Heart left ventricle (tissue), 16 donors: ENCODE measurements at regions not wholly inside any gene's neighbourhood (a gene's known extent, or its start where the extent isn't known, plus 50 kb on each side); places are given as distances from the start of the nearest gene placed in this dataset.

Experiments used
- ATAC-seq, 4 donors: fragments of 200-7000 bp; cut with Tn5 transposase; one replicate each; pipeline ENCODE4 v1.9.1; 2020 to 2022; ENCODE audit warnings: moderate library complexity in 4 of 4, mild to moderate bottlenecking in 3 of 4, moderate number of reproducible peaks in 1 of 4
- DNase-seq, 5 donors: peaks; one replicate each; pipeline ENCODE4 v3.0.0-alpha.2; 2020
- H3K27ac ChIP-seq, 12 donors: fragments of 200-600 bp; sonication (generic) in 4 of 12; one replicate each; pipeline versions ENCODE4 v1.5.0 to v1.8.0; 2016 to 2022; ENCODE audit warnings: mild to moderate bottlenecking in 2 of 12
- H3K27me3 ChIP-seq, 9 donors: fragments of 200-600 bp; sonication (generic) in 2 of 9; one replicate each; pipeline versions ENCODE4 v1.5.1 to v1.8.0; 2016 to 2022; ENCODE audit warnings: mild to moderate bottlenecking in 3 of 9
- H3K36me3 ChIP-seq, 9 donors: fragments of 200-600 bp; sonication (generic) in 2 of 9; one replicate each; pipeline versions ENCODE4 v1.5.0 to v1.8.0; 2018 to 2022; ENCODE audit warnings: mild to moderate bottlenecking in 2 of 9
- H3K4me1 ChIP-seq, 12 donors: fragments of 200-600 bp; sonication (generic) in 4 of 12; one replicate each; pipeline versions ENCODE4 v1.5.0 to v1.8.0; 2016 to 2022; ENCODE audit warnings: mild to moderate bottlenecking in 3 of 12
- H3K4me3 ChIP-seq, 12 donors: fragments of 200-600 bp; sonication (generic) in 4 of 12; one replicate each; pipeline versions ENCODE4 v1.5.0 to v1.8.0; 2017 to 2022; ENCODE audit warnings: mild to moderate bottlenecking in 9 of 12, moderate library complexity in 4 of 12
- H3K9me3 ChIP-seq, 12 donors: fragments of 200-600 bp; sonication (generic) in 4 of 12; one replicate each; pipeline versions ENCODE4 v1.5.0 to v1.8.0; 2016 to 2022; ENCODE audit warnings: mild to moderate bottlenecking in 1 of 12
- CTCF ChIP-seq, 12 donors: fragments of 200-600 bp; sonication (generic) in 4 of 12; IDR thresholded peaks; one replicate each; pipeline versions ENCODE4 v1.5.0 to v1.8.0; 2018 to 2022; ENCODE audit warnings: antibody characterized with exemption in 12 of 12, mild to moderate bottlenecking in 5 of 12
- POLR2A ChIP-seq, 2 donors: fragments of 450-650 bp; IDR thresholded peaks; one replicate each; pipeline ENCODE4 v1.6.1; 2017; ENCODE audit warnings: antibody characterized with exemption in 2 of 2, mild to moderate bottlenecking in 2 of 2, moderate library complexity in 2 of 2
- WGBS, 4 donors: extraction: QIAGEN DNeasy Blood & Tissue Kit in 2 of 4; methylation state at CpG; one replicate each; pipeline versions ENCODE4 v1.1.5 to v1.1.7; 2013 to 2018; 5-methylcytosine and 5-hydroxymethylcytosine counted together
- intact Hi-C, 10 donors: fragments of 100-400 bp; cut with DNase I; formaldehyde crosslinking; loops; one replicate each; pipeline versions ENCODE4 v1.11.1 to v1.14.2; 2022
- donor health status: ischemic (EF 13 %, LVEDD 7.1; RV severe dilation, severe dysfunction).
- donor health status: healthy with polysubstance abuse.
- donor health status: DM: no; HTN: yes; CAD: no.
- donor health status: DM: no; HTN: no; CAD: no.
- donor health status: ischemic (EF 25% LVEDD 6.9; RV normal size, moderate dysfunction).
- donor health status: ischemic (EF 25% LVEDD 5.7; RV mildly dilated, moderate dysfunction).
- donor health status: healthy.
- donor health status: DM: yes; HTN: yes; CAD: no.
- donor health status: ischemic (EF 35%, LVEDD 5.7; RV mildly dilated, moderate dysfunction).
- donor health status: nonischemic (EF 11% LVEDD 7.7; RV severe dilation, severe dysfunction).
- donor health status: DM: yes; HTN: yes; CAD: no.
- donor health status: PGD.
- donor health status: ischemic (EF 29% LVEDD 5.4; RV normal size, mild dysfunction).
- donor health status: nonischemic (EF 23%, LVEDD 6.1; RV moderate dilation, normal function).

GRCh38 chr9:13755551-13755950, 476.1 kb upstream of the MPDZ start:
- H3K9me3 ChIP-seq: no peaks in the 10 kb centered on the region
- WGBS, 4 donors: 95 to 100% (median 99%) methylated on average over 1 of the region's 1 CpG
- intact Hi-C loops: no loop called here
- no peak overlapping the region for H3K4me3 ChIP-seq
- no peak overlapping the region for H3K27ac ChIP-seq
- peaks cover 0 to 6% (median 0%) of the 10 kb centered on the region in 12 donors for H3K4me1 ChIP-seq
- TF ChIP-seq POLR2A (IDR thresholded peaks at IDR 0.05): no peak
- TF ChIP-seq CTCF (IDR thresholded peaks at IDR 0.05): no peak
- no peak for ATAC-seq
- no peak for DNase-seq
- no peaks in the 10 kb centered on the region for H3K36me3 ChIP-seq
- H3K27me3 ChIP-seq: no peaks in the 10 kb centered on the region

GRCh38 chr9:13750639-13751038, 471.1 kb upstream of the MPDZ start:
- WGBS, 4 donors: 88 to 100% (median 96%) methylated on average over 3 of the region's 3 CpGs
- no peak overlapping the region for H3K4me3 ChIP-seq
- DNase-seq: no peak
- no peak for ATAC-seq
- H3K4me1 ChIP-seq: no peaks in the 10 kb centered on the region
- no peaks in the 10 kb centered on the region for H3K36me3 ChIP-seq
- no peaks in the 10 kb centered on the region for H3K27me3 ChIP-seq
- TF ChIP-seq POLR2A (IDR thresholded peaks at IDR 0.05): no peak
- no peak for TF ChIP-seq CTCF (IDR thresholded peaks at IDR 0.05)
- intact Hi-C loops: no loop called here
- H3K9me3 ChIP-seq: peaks cover 0 to 5% (median 0%) of the 10 kb centered on the region in 12 donors
- H3K27ac ChIP-seq: no peak overlapping the region

GRCh38 chr9:13750061-13750460, 470.6 kb upstream of the MPDZ start:
- intact Hi-C loops: no loop called here
- Histone ChIP-seq H3K27me3 (no peaks in the 10 kb centered on the region), H3K9me3 (peaks cover 0 to 5% (median 0%) of the 10 kb centered on the region in 12 donors), H3K4me1 (no peaks in the 10 kb centered on the region), H3K27ac (no peak overlapping the region), H3K36me3 (no peaks in the 10 kb centered on the region), H3K4me3 (no peak overlapping the region)
- no peak for TF ChIP-seq POLR2A (IDR thresholded peaks at IDR 0.05)
- no peak for TF ChIP-seq CTCF (IDR thresholded peaks at IDR 0.05)
- DNase-seq (no peak), ATAC-seq (no peak)
- 91 to 93% (median 92%) methylated on average over 4 of the region's 4 CpGs for whole genome bisulfite sequencing, 4 donors

GRCh38 chr9:13746876-13747275, 467.4 kb upstream of the MPDZ start:
- no peak overlapping the region for H3K4me3 ChIP-seq
- WGBS, 4 donors: 63 to 82% (median 74%) methylated on average over 1 of the region's 1 CpG
- DNase-seq (no peak), ATAC-seq (no peak)
- no peaks in the 10 kb centered on the region for H3K4me1 ChIP-seq
- no peak for TF ChIP-seq POLR2A (IDR thresholded peaks at IDR 0.05)
- no peak for TF ChIP-seq CTCF (IDR thresholded peaks at IDR 0.05)
- H3K27me3 ChIP-seq: no peaks in the 10 kb centered on the region
- no peaks in the 10 kb centered on the region for H3K36me3 ChIP-seq
- no peak overlapping the region for H3K27ac ChIP-seq
- peaks cover 0 to 5% (median 0%) of the 10 kb centered on the region in 12 donors for H3K9me3 ChIP-seq
- intact Hi-C loops: no loop called here
